Neuronal stem cell (in vitro differentiated cells): ENCODE measurements at regions not wholly inside any gene's neighbourhood (a gene's known extent, or its start where the extent isn't known, plus 50 kb on each side); places are given as distances from the start of the nearest gene placed in this dataset.
A peak's percentile ranks its signal among the peaks of the same experiment; 100 is the strongest.

ENCODE experiments used
- DNase-seq: peaks from one replicate; pipeline ENCODE4 v3.0.0-alpha.2; 2013; ENCODE audit warnings: low spot score
- H2AFZ ChIP-seq: one replicate; pipeline ENCODE4 v1.6.1; 2013; ENCODE audit warnings: mild to moderate bottlenecking, low read length, inconsistent platforms
- H2AK5ac ChIP-seq: 2 replicates; pipeline ENCODE4 v1.6.1; 2013; ENCODE audit warnings: low read depth, mild to moderate bottlenecking, inconsistent platforms, low read length, moderate library complexity, mixed read lengths
- H2BK120ac ChIP-seq: 2 replicates; pipeline ENCODE4 v1.6.1; 2013; ENCODE audit warnings: low read depth, mild to moderate bottlenecking, inconsistent platforms, low read length, moderate library complexity, mixed read lengths
- H2BK12ac ChIP-seq: one replicate; pipeline ENCODE4 v1.6.1; 2013; ENCODE audit warnings: low read length, inconsistent platforms
- H2BK15ac ChIP-seq: 2 replicates; pipeline ENCODE4 v1.6.1; 2013; ENCODE audit warnings: mild to moderate bottlenecking, low read length, inconsistent platforms, mixed read lengths
- H2BK5ac ChIP-seq: one replicate; pipeline ENCODE4 v1.6.1; 2013; ENCODE audit warnings: inconsistent platforms, mild to moderate bottlenecking, low read length, moderate library complexity
- H3K14ac ChIP-seq: one replicate; pipeline ENCODE4 v1.6.1; 2013; ENCODE audit warnings: low read length, inconsistent platforms
- H3K18ac ChIP-seq: 2 replicates; pipeline ENCODE4 v1.6.1; 2013; ENCODE audit warnings: low read length, inconsistent platforms
- H3K23ac ChIP-seq: 2 replicates; pipeline ENCODE4 v1.6.1; 2013; ENCODE audit warnings: low read depth, mild to moderate bottlenecking, mixed read lengths, low read length, inconsistent platforms; ENCODE audit not compliant: poor library complexity
- H3K27ac ChIP-seq: replicated peaks from 3 replicates; pipeline ENCODE4 v1.5.1; 2013; ENCODE audit warnings: low read length, inconsistent platforms
- H3K27me3 ChIP-seq, 3 experiments: 2 replicates each; pipeline ENCODE4 v1.6.1; 2013; ENCODE audit warnings: low read length in 3 of 3, mild to moderate bottlenecking in 2 of 3, inconsistent platforms in 1 of 3, low read depth in 1 of 3, mixed read lengths in 1 of 3, moderate library complexity in 1 of 3; ENCODE audit not compliant: control insufficient read depth in 3 of 3, insufficient read depth in 3 of 3
- H3K36me3 ChIP-seq, 2 donors: replicated peaks in 1 of 2; 2 replicates each; pipeline ENCODE4 v1.6.1; 2013; ENCODE audit warnings: low read length in 2 of 2; ENCODE audit not compliant: control insufficient read depth in 2 of 2, insufficient read depth in 2 of 2
- H3K4ac ChIP-seq: 2 replicates; pipeline ENCODE4 v1.6.1; 2013; ENCODE audit warnings: inconsistent platforms, mild to moderate bottlenecking, low read length, moderate library complexity
- H3K4me1 ChIP-seq, 2 donors: 1 replicate in 1 of 2; 2 replicates in 1 of 2; pipeline ENCODE4 v1.6.1; 2013; ENCODE audit warnings: low read length in 2 of 2, low read depth in 1 of 2; ENCODE audit not compliant: control insufficient read depth in 2 of 2, insufficient read depth in 1 of 2
- H3K4me2 ChIP-seq: one replicate; pipeline ENCODE4 v1.6.1; 2013; ENCODE audit warnings: mild to moderate bottlenecking, low read length, inconsistent platforms; ENCODE audit not compliant: insufficient read depth, poor library complexity, severe bottlenecking
- H3K4me3 ChIP-seq, 2 donors: 2 replicates each; pipeline ENCODE4 v1.5.1; 2013; ENCODE audit warnings: low read length in 2 of 2, mild to moderate bottlenecking in 2 of 2, inconsistent platforms in 1 of 2, moderate library complexity in 1 of 2
- H3K79me1 ChIP-seq: one replicate; pipeline ENCODE4 v1.6.1; 2013; ENCODE audit warnings: low read depth, mild to moderate bottlenecking, inconsistent platforms, low read length, moderate library complexity
- H3K9ac ChIP-seq: one replicate; pipeline ENCODE4 v1.6.1; 2013; ENCODE audit warnings: mild to moderate bottlenecking, low read depth, low read length, inconsistent platforms; ENCODE audit not compliant: poor library complexity
- H3K9me3 ChIP-seq, 2 donors: replicated peaks in 1 of 2; 2 replicates each; pipeline versions ENCODE3 to v1.6.1; 2013; ENCODE audit warnings: low read length in 2 of 2, mild to moderate bottlenecking in 2 of 2, inconsistent platforms in 1 of 2, low read depth in 1 of 2, mixed read lengths in 1 of 2, moderate library complexity in 1 of 2; ENCODE audit not compliant: control insufficient read depth in 2 of 2, insufficient read depth in 1 of 2
- H4K8ac ChIP-seq: one replicate; pipeline ENCODE4 v1.6.1; 2013; ENCODE audit warnings: low read depth, mild to moderate bottlenecking, inconsistent platforms, low read length, moderate library complexity
- H4K91ac ChIP-seq: one replicate; pipeline ENCODE4 v1.6.1; 2013; ENCODE audit warnings: low read length, low read depth, mild to moderate bottlenecking, inconsistent platforms; ENCODE audit not compliant: poor library complexity
- WGBS, 2 donors: extraction: QIAGEN DNeasy Blood & Tissue Kit; methylation state at CpG; one replicate each; pipeline ENCODE4 v1.1.7; 2013; ENCODE audit warnings: missing lambda C conversion rate in 2 of 2, mixed read lengths in 1 of 2; ENCODE audit not compliant: insufficient read length in 2 of 2, insufficient replicate concordance in 1 of 2; ENCODE audit errors: extremely low coverage in 2 of 2; 5-methylcytosine and 5-hydroxymethylcytosine counted together

DNA sequence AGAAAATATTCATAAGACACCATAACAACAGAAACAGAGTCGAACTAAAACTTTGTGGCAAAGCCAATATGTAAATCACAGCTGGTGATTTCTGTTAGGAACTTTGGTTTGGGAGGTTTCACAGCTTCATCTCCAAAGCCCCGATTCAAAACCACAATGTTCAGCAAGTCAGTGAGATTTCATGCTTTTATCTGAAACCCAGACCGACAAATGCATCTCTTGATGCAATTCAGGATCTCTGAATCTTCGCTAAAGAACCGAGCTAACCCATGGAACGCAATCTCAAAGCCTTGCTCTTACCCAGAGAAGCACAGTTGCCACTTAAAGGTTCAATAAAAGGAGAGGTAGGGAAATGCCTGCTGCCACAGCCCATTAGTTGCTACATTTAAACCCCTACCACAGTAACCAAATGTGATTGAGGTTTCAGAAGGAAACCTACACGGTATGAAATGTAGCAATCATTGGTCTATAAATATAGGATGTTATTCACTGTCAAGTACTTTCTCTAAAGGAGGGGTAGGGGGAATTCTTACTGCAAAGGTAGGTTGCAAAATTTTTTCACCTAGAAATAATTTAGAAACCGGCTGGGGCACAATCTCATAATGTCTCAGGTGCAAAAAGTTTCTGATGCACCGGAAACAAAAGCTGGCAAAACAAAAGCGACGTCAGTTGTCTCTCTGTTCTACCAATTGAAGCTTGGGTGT is 381.0 kb upstream of the ARID1B start:
- no peak overlapping the region for H2AFZ ChIP-seq
- no peak overlapping the region for H3K14ac ChIP-seq
- H3K79me1 ChIP-seq: no peaks in the 10 kb centered on the region
- H2BK120ac ChIP-seq: no peak overlapping the region
- no peak overlapping the region for H2BK12ac ChIP-seq
- no peaks in the 10 kb centered on the region for H3K36me3 ChIP-seq
- H4K8ac ChIP-seq: no peak overlapping the region
- H3K4me3 ChIP-seq: no peak overlapping the region
- H3K9me3 ChIP-seq: no peaks in the 10 kb centered on the region
- no peak overlapping the region for H3K27ac ChIP-seq
- H2BK5ac ChIP-seq: no peak overlapping the region
- H2BK15ac ChIP-seq: no peak overlapping the region
- no CpG with 5 or more reads among the region's 11 CpGs for WGBS, 2 donors
- peaks cover 0 to 3% of the 10 kb centered on the region in 2 donors for H3K4me1 ChIP-seq
- no peak overlapping the region for H2AK5ac ChIP-seq
- H3K27me3 ChIP-seq: peaks cover 0 to 43% (median 0%) of the 10 kb centered on the region in 3 experiments
- no peak overlapping the region for H3K23ac ChIP-seq
- peak; percentile 12 for DNase-seq
- no peak overlapping the region for H4K91ac ChIP-seq
- no peak overlapping the region for H3K4ac ChIP-seq
- H3K18ac ChIP-seq: no peak overlapping the region
- peak overlapping the region; percentile 45 for H3K4me2 ChIP-seq
- no peak overlapping the region for H3K9ac ChIP-seq

DNA sequence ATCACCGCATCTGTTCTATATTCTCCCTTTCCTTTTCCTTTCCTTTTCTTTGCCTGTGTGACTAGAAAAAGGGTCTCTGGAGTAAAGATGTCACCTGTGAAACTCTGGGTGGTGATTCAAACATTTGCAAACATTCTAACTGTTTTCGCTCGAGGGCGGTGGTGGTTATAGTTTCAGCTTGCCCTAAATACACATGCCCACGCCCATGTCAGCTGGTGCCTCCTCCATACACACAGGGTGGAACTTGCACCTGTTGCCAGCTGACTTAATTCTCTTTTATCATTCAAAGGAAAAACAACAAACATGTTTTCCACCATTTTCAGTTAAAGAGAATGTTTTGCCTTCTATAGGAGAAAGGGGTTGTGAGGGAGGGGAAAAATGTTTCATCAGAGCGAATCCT is 381.9 kb upstream of the ARID1B start:
- Histone ChIP-seq H3K79me1 (no peaks in the 10 kb centered on the region), H3K4me2 (no peak overlapping the region), H3K18ac (no peak overlapping the region), H2BK12ac (no peak overlapping the region), H3K4me1 (peaks cover 0 to 3% of the 10 kb centered on the region in 2 donors), H3K27me3 (peaks cover 0 to 43% (median 0%) of the 10 kb centered on the region in 3 experiments), H3K4ac (no peak overlapping the region), H2AK5ac (no peak overlapping the region), H2BK15ac (no peak overlapping the region), H3K36me3 (no peaks in the 10 kb centered on the region), H2AFZ (no peak overlapping the region), H3K9ac (no peak overlapping the region), H3K14ac (no peak overlapping the region), H2BK5ac (no peak overlapping the region), H3K23ac (no peak overlapping the region), H3K27ac (no peak overlapping the region), H4K8ac (no peak overlapping the region), H3K9me3 (no peaks in the 10 kb centered on the region), H2BK120ac (no peak overlapping the region), H3K4me3 (no peak overlapping the region), H4K91ac (no peak overlapping the region)
- no peak for DNase-seq
- no CpG with 5 or more reads among the region's 6 CpGs for WGBS, 2 donors

- H3K4me3 ChIP-seq: no peak overlapping the region
- H3K14ac ChIP-seq: no peak overlapping the region
- H2AFZ ChIP-seq: no peak overlapping the region
- no peak overlapping the region for H4K8ac ChIP-seq
- no peak overlapping the region for H3K4me2 ChIP-seq
- H3K79me1 ChIP-seq: no peaks in the 10 kb centered on the region
- DNase-seq: no peak
- no peak overlapping the region for H2BK15ac ChIP-seq
- no peak overlapping the region for H3K4ac ChIP-seq
- H2BK12ac ChIP-seq: no peak overlapping the region
- no peaks in the 10 kb centered on the region for H3K9me3 ChIP-seq
- H4K91ac ChIP-seq: no peak overlapping the region
- peaks cover 0 to 3% of the 10 kb centered on the region in 2 donors for H3K4me1 ChIP-seq
- H3K9ac ChIP-seq: no peak overlapping the region
- H2BK5ac ChIP-seq: no peak overlapping the region
- no peak overlapping the region for H2BK120ac ChIP-seq
- no peak overlapping the region for H2AK5ac ChIP-seq
- peaks cover 0 to 31% (median 0%) of the 10 kb centered on the region in 3 experiments for H3K27me3 ChIP-seq
- no peaks in the 10 kb centered on the region for H3K36me3 ChIP-seq
- no peak overlapping the region for H3K23ac ChIP-seq
- no peak overlapping the region for H3K18ac ChIP-seq
- no CpG with 5 or more reads among the region's 4 CpGs for WGBS, 2 donors
- H3K27ac ChIP-seq: no peak overlapping the region
Observed at GRCh38 chr6:156392648-156393047, 384.5 kb upstream of the ARID1B start.

DNA sequence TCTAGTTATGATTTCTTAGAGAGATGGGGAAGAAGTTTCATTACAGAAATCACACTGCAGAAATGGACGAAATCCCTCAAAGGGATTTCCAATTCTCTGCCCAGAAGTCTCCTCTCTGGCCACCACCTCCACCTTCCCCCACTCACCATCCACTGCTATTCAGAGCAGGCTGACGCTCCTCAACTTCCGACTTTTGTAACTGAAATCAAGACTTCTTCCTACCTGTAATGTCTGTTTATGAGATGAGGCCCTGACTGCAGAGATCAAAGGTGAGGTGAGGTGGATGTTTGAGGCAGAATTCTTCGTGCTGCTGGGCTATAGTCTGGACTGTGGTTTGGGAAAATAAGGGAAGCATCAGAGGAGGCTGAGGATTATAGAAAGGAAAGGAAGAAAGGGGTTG is 385.2 kb upstream of the ARID1B start:
- Histone ChIP-seq H4K8ac (no peak overlapping the region), H3K23ac (no peak overlapping the region), H3K4me2 (no peak overlapping the region), H2BK12ac (no peak overlapping the region), H2AFZ (no peak overlapping the region), H3K27me3 (peaks cover 0 to 26% (median 0%) of the 10 kb centered on the region in 3 experiments), H3K36me3 (no peaks in the 10 kb centered on the region), H3K14ac (no peak overlapping the region), H3K79me1 (no peaks in the 10 kb centered on the region), H3K4me3 (no peak overlapping the region), H3K4ac (no peak overlapping the region), H4K91ac (no peak overlapping the region), H2AK5ac (no peak overlapping the region), H3K27ac (no peak overlapping the region), H3K4me1 (no peaks in the 10 kb centered on the region), H2BK15ac (no peak overlapping the region), H2BK5ac (no peak overlapping the region), H3K18ac (no peak overlapping the region), H3K9ac (no peak overlapping the region), H3K9me3 (no peaks in the 10 kb centered on the region), H2BK120ac (no peak overlapping the region)
- DNase-seq: no peak
- no CpG with 5 or more reads among the region's 4 CpGs for WGBS, 2 donors
